Smooth muscle cell (in vitro differentiated cells): ENCODE measurements at regions not wholly inside any gene's neighbourhood (a gene's known extent, or its start where the extent isn't known, plus 50 kb on each side); places are given as distances from the start of the nearest gene placed in this dataset.
A peak's percentile ranks its signal among the peaks of the same experiment; 100 is the strongest.

Experiments used
- DNase-seq: peaks from one replicate; lab custom pipeline; 2025; ENCODE audit not compliant: unreplicated experiment; lab: John Stamatoyannopoulos, UW
- H2AFZ ChIP-seq: fragments of 200-600 bp; sonication (generic); 2 replicates; pipeline ENCODE4 v1.6.0; 2016; ENCODE audit warnings: antibody characterized with exemption, low read depth, mild to moderate bottlenecking
- H3F3A ChIP-seq: fragments of 200-600 bp; sonication (generic); 2 replicates; pipeline ENCODE4 v1.6.0; 2017; ENCODE audit warnings: antibody characterized with exemption, low read depth
- H3K27ac ChIP-seq: fragments of 200-600 bp; sonication (generic); 2 replicates; pipeline ENCODE4 v1.5.1; 2016; ENCODE audit warnings: low read depth, mild to moderate bottlenecking
- H3K27me3 ChIP-seq: fragments of 200-600 bp; sonication (generic); 2 replicates; pipeline ENCODE4 v1.6.1; 2016; ENCODE audit warnings: low read depth, mild to moderate bottlenecking
- H3K36me3 ChIP-seq: fragments of 200-600 bp; sonication (generic); 2 replicates; pipeline ENCODE4 v1.5.1; 2016; ENCODE audit warnings: low read depth
- H3K4me1 ChIP-seq: fragments of 200-600 bp; sonication (generic); 2 replicates; pipeline ENCODE4 v1.5.1; 2016; ENCODE audit warnings: low read depth
- H3K4me2 ChIP-seq: fragments of 200-600 bp; sonication (generic); 2 replicates; pipeline ENCODE4 v1.6.0; 2016; ENCODE audit warnings: mild to moderate bottlenecking
- H3K4me3 ChIP-seq: fragments of 200-600 bp; sonication (generic); 2 replicates; pipeline ENCODE4 v1.5.1; 2016; ENCODE audit warnings: mild to moderate bottlenecking
- H3K79me2 ChIP-seq: fragments of 200-600 bp; sonication (generic); 2 replicates; pipeline ENCODE4 v1.6.0; 2016; ENCODE audit warnings: low read depth, mild to moderate bottlenecking
- H3K9ac ChIP-seq: fragments of 200-600 bp; sonication (generic); 2 replicates; pipeline ENCODE4 v1.6.0; 2016; ENCODE audit warnings: low read depth
- H3K9me3 ChIP-seq: fragments of 200-600 bp; sonication (generic); replicated peaks from 2 replicates; pipeline ENCODE4 v1.5.1; 2016; ENCODE audit warnings: low read depth
- H4K20me1 ChIP-seq: fragments of 200-600 bp; sonication (generic); 2 replicates; pipeline ENCODE4 v1.6.0; 2016; ENCODE audit warnings: low read depth
- WGBS: methylation state at CpG from one replicate; pipeline ENCODE4 v1.1.7; 2016; ENCODE audit warnings: low lambda C conversion rate; 5-methylcytosine and 5-hydroxymethylcytosine counted together
- TF ChIP-seq, protein P1 (sequence below): fragments of 200-600 bp; sonication (generic); IDR thresholded peaks from 2 replicates; pipeline ENCODE4 v1.5.1; 2017; ENCODE audit warnings: borderline replicate concordance, mild to moderate bottlenecking, antibody characterized with exemption; ENCODE audit not compliant: insufficient read depth, poor library complexity, severe bottlenecking

DNA sequence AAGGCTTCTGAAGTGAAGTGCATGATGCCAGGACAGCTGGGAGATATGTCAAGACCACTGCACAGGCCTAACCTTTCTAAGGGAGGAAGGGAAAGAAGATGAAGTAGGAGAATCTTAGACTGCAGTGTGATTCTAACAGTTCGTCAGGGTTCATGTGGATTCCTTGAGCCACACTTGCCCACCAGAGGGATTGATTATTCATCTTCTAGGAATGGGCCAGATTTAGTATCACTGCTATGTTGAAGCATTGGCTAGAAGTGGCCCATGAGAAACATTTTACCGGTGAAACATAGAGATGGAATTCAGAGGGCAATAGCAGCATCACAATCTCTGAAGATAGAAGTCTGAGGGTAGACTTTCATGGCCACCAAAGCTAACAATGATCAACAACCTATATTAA, 550.8 kb upstream of the SLITRK1 start:
- Histone ChIP-seq H4K20me1 (no peaks in the 10 kb centered on the region), H3K27ac (peak overlapping the region; percentile 20), H3K4me3 (no peak overlapping the region), H3K79me2 (no peaks in the 10 kb centered on the region), H2AFZ (no peak overlapping the region), H3K4me1 (no peaks in the 10 kb centered on the region), H3K36me3 (no peaks in the 10 kb centered on the region), H3K9me3 (no peaks in the 10 kb centered on the region), H3K4me2 (no peak overlapping the region), H3K9ac (no peak overlapping the region), H3F3A (no peaks in the 10 kb centered on the region), H3K27me3 (no peaks in the 10 kb centered on the region)
- TF ChIP-seq, protein P1, sequence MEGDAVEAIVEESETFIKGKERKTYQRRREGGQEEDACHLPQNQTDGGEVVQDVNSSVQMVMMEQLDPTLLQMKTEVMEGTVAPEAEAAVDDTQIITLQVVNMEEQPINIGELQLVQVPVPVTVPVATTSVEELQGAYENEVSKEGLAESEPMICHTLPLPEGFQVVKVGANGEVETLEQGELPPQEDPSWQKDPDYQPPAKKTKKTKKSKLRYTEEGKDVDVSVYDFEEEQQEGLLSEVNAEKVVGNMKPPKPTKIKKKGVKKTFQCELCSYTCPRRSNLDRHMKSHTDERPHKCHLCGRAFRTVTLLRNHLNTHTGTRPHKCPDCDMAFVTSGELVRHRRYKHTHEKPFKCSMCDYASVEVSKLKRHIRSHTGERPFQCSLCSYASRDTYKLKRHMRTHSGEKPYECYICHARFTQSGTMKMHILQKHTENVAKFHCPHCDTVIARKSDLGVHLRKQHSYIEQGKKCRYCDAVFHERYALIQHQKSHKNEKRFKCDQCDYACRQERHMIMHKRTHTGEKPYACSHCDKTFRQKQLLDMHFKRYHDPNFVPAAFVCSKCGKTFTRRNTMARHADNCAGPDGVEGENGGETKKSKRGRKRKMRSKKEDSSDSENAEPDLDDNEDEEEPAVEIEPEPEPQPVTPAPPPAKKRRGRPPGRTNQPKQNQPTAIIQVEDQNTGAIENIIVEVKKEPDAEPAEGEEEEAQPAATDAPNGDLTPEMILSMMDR: no peak
- WGBS: 55% methylated on average over 2 of the region's 2 CpGs
- DNase-seq: no peak

DNA sequence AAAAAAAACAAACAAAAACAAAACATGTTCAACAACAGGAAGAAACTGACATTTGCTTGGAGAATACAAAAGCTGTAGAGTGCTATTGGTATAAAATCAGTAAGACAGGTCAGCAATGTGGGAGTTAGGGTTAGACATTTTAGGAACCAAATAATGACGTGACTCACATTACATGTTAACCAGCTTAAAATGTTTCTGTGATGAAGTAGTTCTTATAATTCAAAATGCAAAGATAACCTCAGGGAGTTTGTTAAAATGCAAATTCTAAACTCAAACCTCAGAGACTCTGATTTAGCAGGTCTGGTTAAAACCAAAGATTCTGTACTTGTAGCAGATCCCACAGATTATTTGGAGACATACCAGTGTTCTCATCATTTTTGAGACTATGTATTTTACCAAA, 549.4 kb upstream of the SLITRK1 start:
- no peak overlapping the region for H3K4me3 ChIP-seq
- H4K20me1 ChIP-seq: no peaks in the 10 kb centered on the region
- no peak for DNase-seq
- no peaks in the 10 kb centered on the region for H3K9me3 ChIP-seq
- WGBS: 20% methylated on average over 1 of the region's 1 CpG
- no peaks in the 10 kb centered on the region for H3K4me1 ChIP-seq
- no peak overlapping the region for H3K27ac ChIP-seq
- H3K4me2 ChIP-seq: peak overlapping the region; percentile 45
- no peaks in the 10 kb centered on the region for H3K36me3 ChIP-seq
- no peaks in the 10 kb centered on the region for H3K79me2 ChIP-seq
- TF ChIP-seq, protein P1: no peak
- no peaks in the 10 kb centered on the region for H3F3A ChIP-seq
- H3K27me3 ChIP-seq: no peaks in the 10 kb centered on the region
- no peak overlapping the region for H3K9ac ChIP-seq
- no peak overlapping the region for H2AFZ ChIP-seq

DNA sequence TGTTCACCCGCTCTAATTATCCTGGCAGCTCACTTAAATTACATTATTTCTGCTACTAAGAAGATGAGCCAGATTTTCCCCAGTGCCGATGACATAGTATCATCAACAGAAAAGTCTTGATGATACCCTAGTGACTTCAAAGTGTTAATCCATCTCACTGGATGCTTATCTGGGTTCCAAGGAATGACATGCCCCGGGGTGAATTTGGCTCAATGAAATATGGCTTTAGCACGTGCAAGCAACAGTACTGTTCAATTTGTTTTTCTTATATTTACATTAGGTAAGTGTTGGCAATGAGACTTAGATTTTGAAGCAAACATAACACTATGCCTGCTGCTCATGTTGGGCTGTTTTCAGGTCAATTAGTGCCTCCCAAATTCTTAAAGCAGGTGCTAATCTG, 548.2 kb upstream of the SLITRK1 start:
- no peaks in the 10 kb centered on the region for H3K27me3 ChIP-seq
- peak overlapping the region; percentile 45 for H3K27ac ChIP-seq
- H3K36me3 ChIP-seq: no peaks in the 10 kb centered on the region
- 42% methylated on average over 4 of the region's 4 CpGs for WGBS
- H3K4me2 ChIP-seq: peak overlapping the region; percentile 9
- no peaks in the 10 kb centered on the region for H3F3A ChIP-seq
- no peak for DNase-seq
- no peak overlapping the region for H3K9ac ChIP-seq
- TF ChIP-seq, protein P1: no peak
- no peak overlapping the region for H2AFZ ChIP-seq
- no peaks in the 10 kb centered on the region for H3K4me1 ChIP-seq
- no peaks in the 10 kb centered on the region for H4K20me1 ChIP-seq
- no peaks in the 10 kb centered on the region for H3K9me3 ChIP-seq
- no peak overlapping the region for H3K4me3 ChIP-seq
- H3K79me2 ChIP-seq: no peaks in the 10 kb centered on the region

DNA sequence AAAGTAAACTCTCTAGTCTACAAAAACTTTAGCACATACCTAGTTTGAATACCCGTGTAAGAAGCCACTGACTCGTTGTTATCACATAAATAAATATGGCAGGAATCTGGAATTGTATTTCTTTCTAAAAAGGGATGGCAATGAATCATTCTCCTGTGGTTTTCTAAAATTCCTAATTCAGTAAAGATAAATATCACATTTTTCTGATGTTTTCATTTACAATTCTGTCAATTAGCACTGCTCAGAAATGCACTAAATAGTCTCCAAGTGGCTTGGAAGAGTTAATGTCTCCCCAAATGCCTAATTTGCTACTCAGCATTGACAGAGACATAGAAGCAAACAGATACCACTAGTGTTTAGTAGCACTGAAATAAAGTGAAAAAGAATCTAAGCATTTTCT, 547.7 kb upstream of the SLITRK1 start:
- no peaks in the 10 kb centered on the region for H4K20me1 ChIP-seq
- no peaks in the 10 kb centered on the region for H3F3A ChIP-seq
- H3K36me3 ChIP-seq: no peaks in the 10 kb centered on the region
- no peak for DNase-seq
- H3K79me2 ChIP-seq: no peaks in the 10 kb centered on the region
- H3K4me2 ChIP-seq: peak overlapping the region; percentile 9
- H2AFZ ChIP-seq: no peak overlapping the region
- H3K9me3 ChIP-seq: no peaks in the 10 kb centered on the region
- TF ChIP-seq, protein P1: no peak
- H3K9ac ChIP-seq: no peak overlapping the region
- no peaks in the 10 kb centered on the region for H3K4me1 ChIP-seq
- H3K27me3 ChIP-seq: no peaks in the 10 kb centered on the region
- H3K27ac ChIP-seq: peak overlapping the region; percentile 45
- H3K4me3 ChIP-seq: no peak overlapping the region
- 28% methylated on average over 2 of the region's 2 CpGs for WGBS
